Activated CD8-positive, alpha-beta T cell treated with anti-CD3 and anti-CD28 coated beads for 36 hours (primary cell): ENCODE measurements at regions not wholly inside any gene's neighbourhood (a gene's known extent, or its start where the extent isn't known, plus 50 kb on each side); places are given as distances from the start of the nearest gene placed in this dataset.

Source experiments
- ATAC-seq: fragments of 200-7000 bp; cut with Tn5 transposase; one replicate; pipeline ENCODE4 v1.10.0; 2021; ENCODE audit warnings: mild to moderate bottlenecking, moderate library complexity
- CTCF ChIA-PET: fragments of 350-600 bp; sonication (Branson Sonifier 250); formaldehyde crosslinking; loops from one replicate; lab custom pipeline; 2021; ENCODE audit warnings: antibody characterized with exemption; lab: Charles Lee
- POLR2A ChIA-PET: fragments of 350-600 bp; sonication (Branson Sonifier 250); formaldehyde crosslinking; loops from one replicate; lab custom pipeline; 2021; ENCODE audit warnings: antibody characterized with exemption; lab: Charles Lee
- DNase-seq: peaks from one replicate; pipeline ENCODE4 v3.0.0-alpha.2; 2020
- H3K27ac Mint-ChIP-seq: one replicate; pipeline ENCODE4 v1.8.0; 2021; ENCODE audit warnings: mild to moderate bottlenecking, mixed read lengths
- H3K27me3 Mint-ChIP-seq: one replicate; pipeline ENCODE4 v1.8.0; 2021; ENCODE audit warnings: mixed read lengths
- H3K36me3 Mint-ChIP-seq: one replicate; pipeline ENCODE4 v1.8.0; 2021; ENCODE audit warnings: low read depth, mixed read lengths
- H3K4me1 Mint-ChIP-seq: one replicate; pipeline ENCODE4 v1.8.0; 2021; ENCODE audit warnings: low read depth, mixed read lengths
- H3K4me3 Mint-ChIP-seq: one replicate; pipeline ENCODE4 v1.8.0; 2021; ENCODE audit warnings: mild to moderate bottlenecking, moderate library complexity, mixed read lengths
- H3K9me3 Mint-ChIP-seq: one replicate; pipeline ENCODE4 v1.8.0; 2021; ENCODE audit warnings: mixed read lengths
- intact Hi-C: fragments of 100-400 bp; cut with micrococcal nuclease; formaldehyde crosslinking; loops from one replicate; pipeline ENCODE4 v1.10.0; 2022
- TF ChIP-seq, protein P1 (sequence below): fragments of 200-600 bp; IDR thresholded peaks from one replicate; pipeline ENCODE4 v1.8.0; 2022; ENCODE audit warnings: antibody characterized with exemption, mild to moderate bottlenecking

DNA sequence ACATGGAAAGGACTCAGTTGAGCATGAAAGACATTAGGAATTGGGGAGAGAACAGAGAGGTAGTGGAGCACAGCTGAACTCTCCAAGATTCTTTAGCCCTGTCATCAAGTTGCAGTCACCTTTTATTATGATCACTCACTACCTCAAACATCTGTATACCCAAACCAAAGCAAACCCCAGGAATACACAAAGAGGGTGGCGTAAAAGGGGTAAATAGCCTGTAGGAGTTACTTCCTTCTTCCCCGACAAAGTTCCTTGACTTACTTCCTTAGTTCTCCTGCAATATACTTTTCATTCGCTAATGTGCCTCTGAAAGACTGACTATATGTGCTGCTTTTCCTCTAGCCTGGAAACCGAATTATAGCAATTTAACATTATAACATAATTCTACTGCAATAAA is 159.9 kb downstream of the SPRY1 start:
- Mint-ChIP-seq H3K4me1 (peaks cover 8% of the 10 kb centered on the region), H3K4me3 (no peak overlapping the region), H3K27ac (no peak overlapping the region), H3K9me3 (no peaks in the 10 kb centered on the region), H3K27me3 (no peaks in the 10 kb centered on the region), H3K36me3 (no peaks in the 10 kb centered on the region)
- intact Hi-C loops, result no loop called here
- no peak for ATAC-seq
- ChIA-PET CTCF (no interaction called here), POLR2A (no interaction called here)
- DNase-seq, result no peak
- TF ChIP-seq, protein P1, sequence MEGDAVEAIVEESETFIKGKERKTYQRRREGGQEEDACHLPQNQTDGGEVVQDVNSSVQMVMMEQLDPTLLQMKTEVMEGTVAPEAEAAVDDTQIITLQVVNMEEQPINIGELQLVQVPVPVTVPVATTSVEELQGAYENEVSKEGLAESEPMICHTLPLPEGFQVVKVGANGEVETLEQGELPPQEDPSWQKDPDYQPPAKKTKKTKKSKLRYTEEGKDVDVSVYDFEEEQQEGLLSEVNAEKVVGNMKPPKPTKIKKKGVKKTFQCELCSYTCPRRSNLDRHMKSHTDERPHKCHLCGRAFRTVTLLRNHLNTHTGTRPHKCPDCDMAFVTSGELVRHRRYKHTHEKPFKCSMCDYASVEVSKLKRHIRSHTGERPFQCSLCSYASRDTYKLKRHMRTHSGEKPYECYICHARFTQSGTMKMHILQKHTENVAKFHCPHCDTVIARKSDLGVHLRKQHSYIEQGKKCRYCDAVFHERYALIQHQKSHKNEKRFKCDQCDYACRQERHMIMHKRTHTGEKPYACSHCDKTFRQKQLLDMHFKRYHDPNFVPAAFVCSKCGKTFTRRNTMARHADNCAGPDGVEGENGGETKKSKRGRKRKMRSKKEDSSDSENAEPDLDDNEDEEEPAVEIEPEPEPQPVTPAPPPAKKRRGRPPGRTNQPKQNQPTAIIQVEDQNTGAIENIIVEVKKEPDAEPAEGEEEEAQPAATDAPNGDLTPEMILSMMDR, result no peak

DNA sequence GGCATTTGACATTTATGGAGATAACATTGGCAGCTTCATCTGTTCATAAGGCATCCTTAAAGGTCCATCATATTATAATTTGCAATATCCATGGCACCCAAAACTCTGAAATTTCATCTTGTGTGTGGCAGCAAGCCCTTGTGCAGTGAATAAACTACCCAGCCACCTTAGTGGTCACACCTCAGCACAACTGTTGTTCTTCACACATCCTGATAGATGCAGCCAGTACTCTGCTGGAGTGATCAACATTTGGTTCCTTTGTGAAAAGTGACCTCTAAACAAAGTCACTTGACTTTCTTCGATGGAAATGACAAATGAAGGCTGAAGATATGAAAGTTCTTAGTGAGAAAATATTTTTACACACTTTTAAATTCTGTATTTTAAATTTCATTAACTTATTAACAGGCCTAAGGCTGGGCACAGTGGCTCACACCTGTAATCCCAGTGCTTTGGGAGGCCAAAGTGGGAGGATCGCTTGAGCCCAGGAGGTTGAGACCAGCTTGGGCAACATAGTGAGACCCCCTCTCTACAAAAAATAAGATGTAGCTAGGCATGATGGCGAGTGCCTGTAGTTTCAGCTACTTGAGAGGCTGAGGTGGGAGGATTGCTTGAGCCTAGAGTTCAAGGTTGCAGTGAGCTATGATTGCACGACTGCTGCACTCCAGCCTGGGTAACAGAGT is 161.4 kb downstream of the SPRY1 start:
- Mint-ChIP-seq H3K36me3 (no peaks in the 10 kb centered on the region), H3K9me3 (no peaks in the 10 kb centered on the region), H3K27me3 (no peaks in the 10 kb centered on the region), H3K4me1 (peaks cover 8% of the 10 kb centered on the region), H3K4me3 (no peak overlapping the region), H3K27ac (no peak overlapping the region)
- TF ChIP-seq, protein P1, result no peak
- intact Hi-C loops, result no loop called here
- CTCF ChIA-PET, result no interaction called here
- POLR2A ChIA-PET, result interaction anchor here (0.6 to 0.9 kb wide), 2 partner anchors 159 to 351 kb away, joined by 3 read pairs; no protein-coding TSS in a partner anchor
- no peak for DNase-seq
- no peak for ATAC-seq

DNA sequence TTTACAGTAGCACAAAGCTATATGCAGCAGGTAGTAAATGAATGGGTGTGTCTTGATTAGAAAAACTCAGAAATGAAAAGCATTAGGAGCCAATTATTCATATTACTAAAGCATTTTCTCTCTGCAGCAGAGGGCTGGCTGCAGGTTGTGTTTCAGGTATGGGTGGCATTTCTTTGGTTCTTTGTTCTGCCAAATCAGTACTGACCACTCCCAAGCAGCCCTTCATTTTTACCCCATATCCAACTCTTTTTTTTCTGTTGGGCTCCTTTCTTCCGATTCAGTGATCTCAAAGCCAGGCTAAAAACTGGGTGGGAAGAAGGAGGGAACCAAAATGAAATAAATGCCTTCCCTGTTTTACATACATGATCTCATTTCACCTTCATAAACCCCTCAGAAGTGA is 162.3 kb downstream of the SPRY1 start:
- H3K27ac Mint-ChIP-seq, result no peak overlapping the region
- ChIA-PET CTCF (no interaction called here), POLR2A (interaction anchor here (0.9 kb wide), 1 partner anchor 352 kb away, joined by 3 read pairs; no protein-coding TSS in a partner anchor)
- H3K4me3 Mint-ChIP-seq, result no peak overlapping the region
- TF ChIP-seq, protein P1, result no peak
- H3K27me3 Mint-ChIP-seq, result no peaks in the 10 kb centered on the region
- no peaks in the 10 kb centered on the region for H3K9me3 Mint-ChIP-seq
- no peaks in the 10 kb centered on the region for H3K36me3 Mint-ChIP-seq
- no peak for ATAC-seq
- intact Hi-C loops, result no loop called here
- H3K4me1 Mint-ChIP-seq, result peaks cover 8% of the 10 kb centered on the region
- no peak for DNase-seq

- Mint-ChIP-seq H3K27ac (no peak overlapping the region), H3K9me3 (no peaks in the 10 kb centered on the region), H3K27me3 (no peaks in the 10 kb centered on the region), H3K4me3 (no peak overlapping the region), H3K36me3 (no peaks in the 10 kb centered on the region), H3K4me1 (peaks cover 8% of the 10 kb centered on the region)
- ChIA-PET POLR2A (no interaction called here), CTCF (no interaction called here)
- no peak for DNase-seq
- ATAC-seq, result no peak
- TF ChIP-seq, protein P1, result no peak
- intact Hi-C loops, result no loop called here
Observed at GRCh38 chr4:123559955-123560871, 163.6 kb downstream of the SPRY1 start.

DNA sequence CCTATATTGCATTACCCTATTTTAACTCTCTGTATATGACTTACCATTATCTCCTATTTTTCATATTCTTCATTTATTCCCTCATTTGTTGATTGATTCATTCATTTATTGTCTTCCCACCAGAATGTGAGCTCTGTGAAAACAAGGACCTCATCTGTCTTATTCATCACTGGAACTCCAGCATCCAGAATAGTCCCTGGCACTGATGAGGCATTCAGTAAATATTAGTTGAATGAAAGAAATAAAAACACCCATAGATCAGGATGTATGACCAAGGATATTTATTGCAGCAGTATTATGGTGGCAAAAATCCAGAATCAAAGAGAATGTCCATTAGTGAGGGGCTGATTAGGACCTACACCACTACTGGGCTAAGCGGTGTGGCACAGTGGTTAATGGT is 164.9 kb downstream of the SPRY1 start:
- intact Hi-C loops, result no loop called here
- TF ChIP-seq, protein P1, result no peak
- ChIA-PET POLR2A (no interaction called here), CTCF (interaction anchor here (0.9 kb wide), 1 partner anchor 92 kb away, joined by 3 read pairs; no protein-coding TSS in a partner anchor)
- Mint-ChIP-seq H3K4me3 (no peak overlapping the region), H3K36me3 (no peaks in the 10 kb centered on the region), H3K4me1 (peaks cover 3% of the 10 kb centered on the region), H3K27ac (no peak overlapping the region), H3K27me3 (no peaks in the 10 kb centered on the region), H3K9me3 (peaks cover 3% of the 10 kb centered on the region)
- ATAC-seq (no peak), DNase-seq (no peak)
